GM15510 (cell line): ENCODE measurements at regions not wholly inside any gene's neighbourhood (a gene's known extent, or its start where the extent isn't known, plus 50 kb on each side); places are given as distances from the start of the nearest gene placed in this dataset.

ENCODE experiments used
- POLR2A ChIP-seq: IDR thresholded peaks from 3 replicates; pipeline ENCODE4 v1.6.1; 2011; ENCODE audit warnings: borderline replicate concordance; ENCODE audit not compliant: insufficient read length; ENCODE audit errors: extremely low read depth

DNA sequence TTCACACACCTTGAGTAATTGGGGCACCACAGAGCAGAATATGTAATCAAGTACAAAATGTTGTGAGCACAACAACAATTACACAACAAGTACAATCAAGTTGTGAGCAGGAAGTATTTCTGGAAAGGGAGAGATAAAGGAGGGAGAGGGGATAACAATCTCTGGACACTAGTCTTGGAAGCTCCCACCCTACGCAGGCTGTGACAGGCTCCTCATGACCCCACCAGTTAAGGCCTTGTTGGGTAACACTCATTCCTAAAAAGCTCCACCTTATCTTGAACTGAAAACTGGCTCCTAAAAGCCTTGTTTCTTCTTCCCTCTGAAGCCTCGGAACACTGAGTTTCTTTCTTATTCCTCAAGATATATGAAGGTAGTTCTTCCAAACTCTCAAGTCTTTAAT lies 806.0 kb downstream of the UQCRFS1 start:
- no peak for TF ChIP-seq POLR2A

DNA sequence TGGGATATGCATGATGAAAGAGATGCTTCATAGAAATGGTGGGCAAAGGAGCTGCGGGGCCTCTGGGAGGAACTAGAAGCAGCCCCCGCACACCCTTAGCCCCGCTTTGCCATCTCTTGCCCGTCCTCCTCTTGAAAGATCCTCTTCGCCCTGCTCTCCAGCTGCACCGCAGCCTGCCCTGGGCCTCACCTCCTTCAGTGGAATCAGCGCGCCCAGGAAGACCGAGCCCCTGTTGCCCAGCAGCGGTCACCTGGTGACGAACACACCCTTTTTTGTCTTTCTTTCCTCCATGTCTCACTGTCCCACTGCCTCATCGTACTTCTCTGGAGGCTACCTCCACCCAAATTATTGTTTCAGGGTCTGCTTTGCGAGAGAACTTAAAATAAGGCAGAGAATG lies 807.6 kb downstream of the UQCRFS1 start:
- TF ChIP-seq POLR2A: no peak

GRCh38 chr19:28404472-28404871 lies 808.5 kb downstream of the UQCRFS1 start:
- no peak for TF ChIP-seq POLR2A

- TF ChIP-seq POLR2A: no peak
Observed at GRCh38 chr19:28403690-28404089, 809.3 kb downstream of the UQCRFS1 start.

DNA sequence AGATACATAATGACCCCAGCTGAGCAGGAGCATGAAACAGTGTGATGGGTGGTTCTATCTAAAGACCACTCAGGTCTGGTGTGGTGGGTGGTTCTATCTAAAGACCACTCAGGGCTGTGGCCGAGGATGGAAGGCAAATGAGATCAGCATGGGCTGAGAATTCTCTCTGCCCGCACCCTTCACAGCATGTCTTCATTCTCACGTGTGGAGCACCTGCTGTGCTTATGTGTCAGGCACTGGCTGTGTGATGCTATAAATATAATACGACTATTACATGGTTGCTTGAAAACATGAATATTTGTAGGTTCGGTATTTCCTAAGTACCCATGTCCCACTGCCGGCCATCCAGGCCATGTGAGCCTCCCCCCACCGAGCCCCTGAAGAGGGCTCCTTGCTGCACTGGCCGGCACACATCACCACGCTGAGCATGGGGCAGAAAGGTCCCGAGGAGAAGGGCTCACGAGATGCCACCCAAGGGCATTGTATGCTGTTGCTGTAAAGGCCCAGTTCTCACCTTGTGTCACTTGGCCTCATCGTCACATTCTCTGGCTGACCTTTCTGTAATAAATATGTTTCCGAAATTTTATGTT lies 810.2 kb downstream of the UQCRFS1 start:
- no peak for TF ChIP-seq POLR2A

- TF ChIP-seq POLR2A: no peak
Observed at GRCh38 chr19:28401739-28402424, 811.1 kb downstream of the UQCRFS1 start.

DNA sequence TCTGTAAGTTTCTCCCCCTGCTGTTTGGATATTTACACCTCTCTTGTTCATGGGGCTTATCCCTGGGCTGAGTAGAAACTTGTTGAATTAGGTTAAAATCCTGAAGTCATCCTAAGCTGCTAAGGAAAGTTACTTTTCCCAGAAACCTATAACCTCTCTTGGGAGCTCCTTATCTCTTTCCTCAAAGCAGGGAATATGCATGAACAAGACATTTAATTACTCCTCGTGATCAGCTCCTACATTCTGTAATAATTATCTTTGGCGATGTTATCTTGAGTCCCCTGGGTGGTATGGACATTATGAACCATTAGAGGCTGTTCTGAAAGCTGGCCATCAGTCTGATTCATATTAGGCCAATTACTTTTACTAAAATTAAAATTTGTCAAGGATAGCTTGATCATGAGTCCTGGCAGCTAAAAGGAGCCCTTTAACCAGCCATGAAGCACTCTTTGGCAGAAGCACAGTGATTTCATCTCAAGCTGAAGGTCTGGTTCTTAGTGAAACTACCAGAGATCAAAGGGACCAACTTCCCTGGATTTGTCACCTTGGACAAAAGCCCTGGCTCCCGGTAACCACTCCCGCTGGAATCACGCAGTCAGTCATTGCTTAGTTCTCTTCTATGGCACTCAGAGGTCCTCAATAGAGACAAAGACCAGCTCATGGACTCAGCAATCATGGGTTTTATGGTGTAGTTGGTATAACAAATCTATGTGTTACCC lies 811.8 kb downstream of the UQCRFS1 start:
- TF ChIP-seq POLR2A: no peak

DNA sequence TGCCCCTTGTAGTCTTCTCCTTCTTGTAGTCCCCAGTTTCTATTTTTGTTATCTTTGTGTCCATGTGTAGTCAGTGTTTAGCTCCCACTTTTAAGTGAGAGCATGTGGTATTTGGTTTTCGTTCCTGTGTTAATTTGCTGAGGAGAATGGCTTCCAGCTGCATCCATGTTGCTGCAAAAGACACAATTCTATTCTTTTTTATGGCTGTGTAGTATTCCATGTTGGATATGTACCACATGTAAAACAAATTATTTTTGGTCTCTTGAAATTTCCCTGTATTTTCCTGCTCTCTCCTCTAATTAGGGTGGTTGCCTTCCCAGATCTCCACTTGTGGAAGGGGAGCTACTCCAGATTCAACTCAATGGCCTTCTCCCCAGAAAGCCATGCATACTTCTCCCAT lies 813.8 kb downstream of the UQCRFS1 start:
- no peak for TF ChIP-seq POLR2A

- TF ChIP-seq POLR2A: no peak
Observed at GRCh38 chr19:28397800-28398199, 815.2 kb downstream of the UQCRFS1 start.

DNA sequence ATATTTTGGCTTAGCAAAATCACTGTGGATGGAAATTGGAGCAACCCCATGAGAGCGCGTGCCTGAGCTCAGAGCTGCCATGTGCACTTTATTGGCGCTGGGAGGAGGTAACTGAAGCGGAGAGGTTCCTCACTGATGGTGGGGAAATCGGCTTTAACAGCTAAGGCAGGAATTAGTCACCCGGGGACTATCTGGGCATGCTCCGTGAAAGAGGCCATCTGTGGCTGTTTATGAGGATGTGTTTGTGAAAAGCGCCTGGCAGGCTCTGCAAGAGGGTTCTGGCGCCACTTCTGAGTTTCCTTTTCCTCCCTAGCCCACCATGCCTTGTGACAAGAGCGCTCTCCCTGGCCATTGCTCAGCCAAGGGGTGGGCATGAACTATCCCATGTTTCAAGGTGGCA lies 815.6 kb downstream of the UQCRFS1 start:
- TF ChIP-seq POLR2A: no peak

GRCh38 chr19:28396287-28396831 lies 816.6 kb downstream of the UQCRFS1 start:
- TF ChIP-seq POLR2A: no peak

DNA sequence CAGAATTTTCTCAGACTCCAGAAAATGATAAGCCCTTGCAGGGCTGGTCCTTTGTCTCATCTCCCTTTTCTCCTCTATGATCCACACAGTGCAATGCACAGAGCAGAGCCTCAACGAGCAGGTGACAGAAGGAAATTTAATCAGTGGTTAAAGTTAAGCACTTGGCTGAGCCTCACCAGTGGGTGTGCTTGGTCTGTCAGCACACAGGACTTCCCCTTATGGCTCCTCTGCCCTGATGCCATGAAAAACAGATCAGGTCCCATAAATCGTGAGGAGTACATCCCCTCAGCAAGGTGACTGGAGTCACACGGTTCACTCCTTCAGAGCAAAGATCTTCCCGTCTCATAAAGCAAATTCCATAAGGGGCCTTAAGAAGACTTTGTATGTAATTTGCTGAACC lies 818.2 kb downstream of the UQCRFS1 start:
- no peak for TF ChIP-seq POLR2A

- no peak for TF ChIP-seq POLR2A
Observed at GRCh38 chr19:28393574-28394336, 819.2 kb downstream of the UQCRFS1 start.

DNA sequence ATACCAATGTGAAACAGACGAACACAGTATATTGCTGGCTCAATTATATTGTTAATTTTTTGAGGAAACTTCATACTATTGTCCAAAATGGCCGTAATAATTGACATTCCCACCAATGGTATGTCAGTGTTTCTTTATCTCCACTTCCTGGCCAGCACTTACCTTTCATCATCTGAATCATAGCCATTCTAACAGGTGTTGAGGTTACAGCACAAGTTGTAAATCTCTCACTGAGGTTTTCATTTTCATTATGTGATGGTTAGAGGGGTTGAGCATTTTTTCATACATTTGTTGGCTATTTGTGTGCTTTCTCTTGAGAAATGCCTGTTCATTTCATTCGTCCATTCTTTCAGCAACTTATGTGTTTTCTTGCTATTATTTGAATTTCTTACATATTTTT lies 824.0 kb downstream of the UQCRFS1 start:
- no peak for TF ChIP-seq POLR2A

DNA sequence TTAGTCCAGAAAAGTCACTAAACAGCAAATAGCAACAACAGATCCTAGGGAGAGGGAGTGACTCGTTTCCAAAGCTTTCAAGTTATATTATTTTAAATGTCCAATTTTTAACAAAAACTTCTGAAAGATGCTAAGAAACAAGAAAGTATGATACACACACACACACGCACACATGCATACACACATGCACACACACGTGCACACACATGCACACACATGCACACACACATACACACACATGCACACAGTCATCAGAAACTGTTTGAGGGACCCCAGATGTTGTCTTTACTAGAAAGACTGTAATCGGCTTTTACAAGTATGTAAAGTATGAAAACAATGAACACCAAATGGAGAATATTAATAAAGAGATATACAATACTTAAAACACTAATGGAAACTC lies 825.4 kb downstream of the UQCRFS1 start:
- TF ChIP-seq POLR2A: no peak

DNA sequence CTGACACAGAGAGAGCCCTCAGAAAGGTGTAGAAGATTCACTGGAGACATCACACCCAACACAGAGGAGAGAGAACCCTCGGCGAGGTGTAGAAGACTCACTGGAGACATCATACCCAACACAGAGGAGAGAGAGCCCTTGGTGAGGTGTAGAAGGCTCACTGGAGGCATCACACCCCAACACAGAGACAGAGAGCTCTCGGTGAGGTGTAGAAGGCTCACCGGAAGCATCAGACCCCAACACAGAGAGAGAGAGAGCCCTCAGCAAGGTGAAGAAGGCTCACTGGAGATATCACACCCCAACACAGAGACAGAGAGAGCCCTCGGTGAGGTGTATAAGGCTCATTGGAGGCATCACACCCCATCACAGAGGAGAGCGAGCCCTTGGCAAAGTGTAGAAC lies 826.5 kb downstream of the UQCRFS1 start:
- no peak for TF ChIP-seq POLR2A

DNA sequence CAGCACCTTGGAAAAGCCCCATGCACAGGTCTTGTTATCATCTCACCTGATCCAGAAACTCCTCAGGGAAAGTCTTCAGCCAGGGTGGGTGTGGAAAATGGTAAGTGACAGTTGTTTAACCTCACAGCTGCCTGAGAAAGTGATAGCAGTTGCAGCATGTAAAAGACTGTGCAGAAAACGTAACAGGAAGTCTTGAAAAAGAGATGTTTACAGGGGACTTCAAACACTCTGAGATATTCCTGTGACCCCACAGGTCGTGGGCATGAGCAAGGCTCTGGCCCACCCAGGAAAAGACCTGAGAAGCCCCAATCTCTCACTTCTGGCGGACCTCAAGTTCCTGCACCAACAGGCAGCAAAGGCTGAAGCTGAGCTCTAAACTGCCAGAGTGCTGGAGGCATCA lies 826.9 kb downstream of the UQCRFS1 start:
- no peak for TF ChIP-seq POLR2A
